ENCODE measurements at regions not wholly inside any gene's neighbourhood (a gene's known extent, or its start where the extent isn't known, plus 50 kb on each side); places are given as distances from the start of the nearest gene placed in this dataset.

DNA sequence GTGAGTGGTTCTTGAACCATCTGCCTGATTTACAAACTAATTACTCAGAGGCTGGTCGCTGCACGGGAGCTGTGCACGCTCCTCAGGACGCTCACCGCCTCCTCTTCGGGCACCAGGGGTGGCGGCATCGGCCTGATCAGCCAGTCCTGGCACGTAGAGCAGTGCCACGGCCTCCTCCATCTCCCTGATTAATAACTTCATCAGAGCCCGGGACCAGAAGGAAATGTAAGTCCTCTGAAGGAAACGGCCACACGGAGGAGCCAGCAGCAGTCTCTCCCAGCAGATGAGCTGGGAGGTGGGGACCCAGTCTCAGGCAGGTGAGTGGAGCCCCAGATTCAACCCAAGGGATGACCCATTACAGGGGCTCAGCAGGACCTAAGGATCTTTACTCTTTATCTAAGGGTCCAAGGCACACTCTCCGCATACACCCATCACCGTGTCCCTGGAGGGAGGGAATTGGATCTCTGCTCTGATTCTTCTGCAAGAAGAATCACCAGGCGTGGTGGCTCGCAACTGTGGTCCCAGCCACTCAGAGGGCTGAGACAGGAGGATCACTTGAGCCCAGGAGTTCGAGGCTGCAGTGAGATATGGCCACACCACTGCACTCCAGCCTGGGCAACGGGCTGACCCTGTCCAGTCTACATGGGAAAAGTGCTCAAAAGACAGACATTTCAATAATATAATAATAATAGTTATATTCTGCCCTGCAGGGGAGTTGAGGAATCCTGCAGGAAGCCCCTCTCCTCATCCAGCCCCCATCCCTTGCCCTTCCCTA, 366.5 kb downstream of the SEC14L1 start:
- DNase-seq: no peak

DNA sequence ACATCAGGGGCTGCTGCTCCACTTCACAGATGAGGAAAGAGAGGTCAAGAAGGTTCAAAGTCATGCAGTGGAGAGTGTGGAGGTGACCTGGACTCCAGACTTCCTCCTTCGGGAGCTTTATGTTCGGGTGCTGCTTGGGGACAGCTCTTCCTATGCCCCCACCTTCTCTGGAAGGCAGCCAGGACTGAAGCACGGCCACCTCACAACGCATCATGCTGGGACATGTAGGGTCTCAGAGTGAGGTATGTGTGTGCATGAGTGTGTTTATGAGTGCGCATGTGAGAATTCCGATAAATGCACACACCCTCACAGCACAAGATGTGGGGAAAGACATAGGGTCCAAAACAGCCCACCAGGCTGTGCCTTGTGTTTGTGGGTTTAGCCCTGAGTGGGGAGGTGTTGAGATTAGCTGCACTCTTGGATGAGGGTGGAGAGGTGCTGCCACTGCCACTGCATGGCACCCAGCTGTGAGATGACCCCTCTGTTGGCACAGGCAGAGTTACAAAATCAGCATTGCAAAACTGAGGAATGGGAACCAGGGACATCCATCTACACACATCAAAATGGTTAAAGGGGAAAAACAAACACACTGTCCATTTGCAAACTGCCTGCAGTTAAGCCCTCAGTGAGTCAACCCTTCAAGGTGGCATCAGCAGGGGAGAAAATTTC, 367.4 kb downstream of the SEC14L1 start:
- no peak for DNase-seq

DNA sequence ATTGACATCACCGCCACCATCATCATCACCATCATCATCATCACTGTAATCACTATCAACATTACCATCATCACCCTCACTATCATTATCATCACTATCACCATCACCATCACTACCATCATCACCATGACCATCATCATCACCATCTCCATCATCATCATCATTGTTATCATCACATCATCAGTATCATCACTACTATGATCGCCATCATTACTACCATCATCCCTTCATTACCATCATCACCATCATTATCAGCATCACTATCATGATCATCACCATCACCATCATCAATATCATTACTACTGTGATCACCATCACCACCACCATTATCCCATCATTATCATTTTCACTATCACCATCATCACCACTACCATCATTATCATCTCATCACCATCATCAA, 368.3 kb downstream of the SEC14L1 start:
- no peak for DNase-seq

DNA sequence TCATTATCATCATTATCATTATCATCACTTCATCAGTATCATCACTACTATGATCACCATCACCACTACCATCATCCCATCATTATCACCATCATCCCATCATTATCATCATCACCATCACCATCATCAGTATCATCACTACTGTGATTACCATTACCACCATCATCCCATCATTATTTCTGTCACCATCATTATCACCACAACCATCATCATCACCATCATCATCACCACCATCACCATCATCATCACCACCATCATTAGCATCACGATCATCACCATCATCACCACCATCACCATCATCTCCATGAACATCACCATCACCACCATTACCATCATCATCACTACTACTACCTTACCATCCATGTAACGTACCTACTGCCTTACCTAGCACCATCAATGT, 368.8 kb downstream of the SEC14L1 start:
- DNase-seq: no peak

DNA sequence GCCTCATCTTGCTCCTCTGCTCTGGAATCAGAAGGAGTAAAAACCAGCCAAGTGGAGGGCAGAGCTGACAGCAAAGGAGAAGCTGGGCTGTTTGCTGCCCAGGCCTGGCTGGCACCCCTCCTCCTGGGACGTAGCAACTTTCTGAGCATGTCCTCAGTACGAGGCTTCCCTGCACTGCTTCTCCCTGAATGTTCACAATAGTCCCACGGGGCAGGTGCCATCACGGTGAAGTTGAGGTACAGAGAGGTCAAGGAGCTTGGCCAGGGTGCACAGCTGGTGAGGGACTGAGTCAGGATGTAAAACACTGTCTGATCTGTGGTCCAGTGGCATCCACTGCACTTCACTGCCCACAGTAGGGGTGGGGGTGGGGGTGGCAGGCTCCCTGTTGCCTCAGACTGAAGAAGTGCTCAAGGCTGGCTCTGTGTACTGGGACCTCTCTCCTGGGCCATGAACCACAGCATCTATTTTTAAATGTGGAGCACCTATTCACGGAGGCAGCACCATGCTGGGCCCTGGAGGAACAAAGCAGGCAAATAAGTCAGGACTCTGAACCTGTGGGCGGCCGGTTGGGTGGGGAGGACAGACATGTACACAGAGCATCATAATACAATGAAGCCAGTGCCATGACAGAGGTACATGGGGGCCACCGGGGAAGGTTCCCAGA, 369.5 kb downstream of the SEC14L1 start:
- DNase-seq: no peak

DNA sequence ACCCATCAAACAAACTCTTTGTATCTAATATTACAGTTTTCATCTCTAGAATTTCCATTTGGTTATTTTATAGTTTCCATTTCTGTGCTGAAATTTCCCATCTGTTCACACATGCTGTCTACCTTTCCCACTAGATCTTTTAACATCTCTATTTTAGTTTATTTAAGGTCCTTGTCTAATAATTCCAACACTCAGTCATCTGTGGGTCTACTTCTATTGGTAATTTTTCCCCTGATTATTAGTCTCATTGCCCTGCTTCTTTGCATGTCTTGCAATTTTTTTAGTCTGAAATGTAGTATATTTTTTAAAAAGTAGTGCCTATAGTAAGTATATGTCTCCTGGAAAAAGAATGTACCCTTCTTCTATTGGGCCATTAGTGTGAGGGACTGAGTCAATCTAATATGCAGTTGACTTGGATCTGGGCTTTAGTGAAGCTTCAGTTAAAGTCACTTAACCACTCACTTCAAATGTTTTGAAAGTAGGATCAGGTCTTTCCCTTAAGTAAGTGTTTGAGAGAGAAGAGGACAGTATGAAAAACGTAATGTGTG, 370.8 kb downstream of the SEC14L1 start:
- DNase-seq: no peak

DNA sequence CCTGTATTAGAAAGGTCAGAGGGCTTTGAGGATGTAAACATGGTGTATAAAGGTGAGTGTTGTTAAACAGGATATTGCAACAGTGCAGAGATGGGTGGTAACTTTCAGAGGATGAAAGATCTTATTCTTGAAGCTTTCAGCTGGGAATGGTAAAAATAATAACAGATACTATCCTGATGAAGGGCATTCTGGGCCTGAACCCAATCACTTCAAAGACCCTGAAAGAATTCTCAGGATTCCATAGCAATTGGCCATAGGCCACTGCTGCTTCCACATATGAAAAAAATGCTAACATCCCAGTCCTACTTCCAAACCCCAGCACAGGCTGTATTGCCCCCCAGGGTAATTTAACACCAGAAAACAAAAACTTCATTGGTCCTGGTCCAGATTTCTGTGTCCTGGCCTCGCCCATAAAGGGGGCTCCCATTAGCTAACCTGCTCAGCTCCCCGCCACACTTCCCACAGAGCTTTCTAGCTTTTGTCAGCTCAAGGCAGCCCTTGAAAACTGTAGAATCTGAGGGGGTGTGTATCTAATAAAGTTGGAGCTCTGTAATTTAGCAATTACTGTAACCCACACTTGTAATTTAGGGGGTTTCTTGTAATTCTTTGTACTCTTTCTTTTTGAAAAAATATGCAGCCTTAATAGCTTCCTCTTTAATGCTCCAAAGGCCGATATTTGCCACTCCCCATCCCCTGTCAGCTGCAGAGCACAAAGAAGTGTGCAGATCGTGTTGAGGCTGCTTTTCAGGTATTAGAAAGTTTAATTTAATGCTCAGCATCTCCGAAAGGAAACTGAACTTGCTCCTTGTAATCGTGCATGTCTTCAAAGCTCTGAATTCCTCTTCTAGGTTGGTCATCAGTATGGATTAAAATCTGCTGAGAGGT, 371.5 kb downstream of the SEC14L1 start:
- DNase-seq: no peak

DNA sequence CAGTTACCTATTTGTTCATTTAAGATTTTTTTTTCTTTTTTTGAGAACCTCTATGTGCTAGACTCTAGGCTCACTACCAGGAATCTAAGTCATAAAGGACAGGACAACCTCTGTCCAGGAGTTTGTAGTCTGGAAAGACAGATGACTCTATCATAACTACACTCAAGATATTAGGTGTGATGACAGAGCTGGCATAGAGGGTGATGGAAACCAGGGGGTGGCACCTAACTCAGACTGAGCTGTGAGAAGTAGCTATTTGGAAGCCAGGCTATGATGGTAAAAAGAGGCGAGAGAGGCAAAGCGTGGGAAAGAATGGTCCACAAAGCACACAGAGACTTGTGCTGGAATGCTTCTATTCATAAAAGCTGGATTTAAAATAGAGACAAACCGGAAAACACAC, 372.3 kb downstream of the SEC14L1 start:
- no peak for DNase-seq

DNA sequence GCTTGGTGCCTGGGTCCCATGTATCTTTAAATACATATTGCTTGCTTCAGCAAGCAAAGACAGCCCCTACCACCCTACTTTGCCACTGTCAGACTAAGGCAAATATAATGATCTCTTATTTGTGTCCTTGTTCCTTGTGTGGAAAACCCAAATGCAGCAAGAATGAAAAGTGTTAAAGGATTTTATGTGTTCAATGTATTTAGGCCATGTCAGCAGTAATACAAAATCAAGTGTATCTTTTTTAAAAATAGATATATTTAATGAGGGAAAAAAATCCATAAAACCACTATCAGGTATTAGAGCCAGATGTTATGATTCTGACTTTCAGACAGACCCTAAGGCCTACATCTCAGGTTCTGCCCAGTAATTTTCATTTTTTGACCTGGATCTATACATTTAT, 374.5 kb downstream of the SEC14L1 start:
- no peak for DNase-seq

DNA sequence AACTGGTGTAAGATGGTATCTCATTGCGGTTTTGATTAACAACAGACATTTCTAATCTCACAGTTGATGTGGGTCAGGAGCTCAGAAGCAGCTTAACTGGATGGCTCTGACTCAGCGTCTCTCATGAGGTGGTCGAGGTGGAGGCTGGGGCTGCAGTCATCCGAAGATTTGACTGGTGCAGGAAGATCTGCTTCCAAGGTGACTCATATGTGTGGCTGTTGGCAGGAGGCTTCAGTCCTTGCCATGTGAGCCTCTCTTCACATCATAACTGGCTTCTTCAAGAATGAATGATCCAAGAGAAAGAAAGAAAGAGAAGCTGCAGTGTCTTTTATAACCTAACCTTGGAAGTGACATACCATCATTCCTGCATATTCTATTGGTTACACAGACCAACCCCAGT, 376.1 kb downstream of the SEC14L1 start:
- peak; percentile 27 for DNase-seq

DNA sequence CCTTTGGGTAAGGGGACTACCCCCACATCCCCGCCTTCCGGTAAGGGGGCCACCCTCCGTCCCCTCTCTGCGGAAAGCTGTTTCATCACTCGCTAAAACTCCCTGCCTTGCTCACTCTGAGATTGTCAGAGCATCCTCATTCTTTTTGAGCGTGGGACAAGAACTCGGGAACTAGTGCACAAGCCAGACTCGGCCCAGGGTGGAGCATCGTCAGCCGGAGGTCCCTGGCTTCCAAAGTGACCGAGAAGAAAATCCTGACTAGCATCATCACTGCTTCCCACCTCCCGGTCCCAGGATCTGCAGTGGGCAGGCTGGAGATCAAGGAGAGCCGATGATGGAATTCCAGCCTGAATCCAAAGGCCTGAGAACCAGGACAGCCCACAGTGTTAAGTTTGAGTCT, 380.3 kb downstream of the SEC14L1 start:
- no peak for DNase-seq

DNA sequence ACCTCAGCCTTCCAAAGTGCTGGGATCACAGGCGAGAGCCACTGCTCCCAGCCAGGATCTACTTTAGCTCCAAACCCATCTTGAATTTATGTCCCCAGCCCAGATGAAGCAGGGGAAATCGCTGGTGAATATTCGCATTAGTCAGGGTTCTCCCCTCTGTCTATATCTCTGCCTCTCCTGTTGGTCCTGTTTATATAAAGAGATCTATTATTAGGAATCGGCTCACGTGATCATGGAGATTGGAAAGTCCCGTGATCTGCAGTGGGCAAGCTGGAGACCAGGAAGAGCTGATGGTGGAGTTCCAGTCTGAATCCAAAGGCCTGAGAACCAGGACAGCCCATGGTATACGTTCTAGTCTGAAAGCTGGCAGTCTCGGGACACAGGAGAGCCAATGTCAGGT, 382.8 kb downstream of the SEC14L1 start:
- no peak for DNase-seq

DNA sequence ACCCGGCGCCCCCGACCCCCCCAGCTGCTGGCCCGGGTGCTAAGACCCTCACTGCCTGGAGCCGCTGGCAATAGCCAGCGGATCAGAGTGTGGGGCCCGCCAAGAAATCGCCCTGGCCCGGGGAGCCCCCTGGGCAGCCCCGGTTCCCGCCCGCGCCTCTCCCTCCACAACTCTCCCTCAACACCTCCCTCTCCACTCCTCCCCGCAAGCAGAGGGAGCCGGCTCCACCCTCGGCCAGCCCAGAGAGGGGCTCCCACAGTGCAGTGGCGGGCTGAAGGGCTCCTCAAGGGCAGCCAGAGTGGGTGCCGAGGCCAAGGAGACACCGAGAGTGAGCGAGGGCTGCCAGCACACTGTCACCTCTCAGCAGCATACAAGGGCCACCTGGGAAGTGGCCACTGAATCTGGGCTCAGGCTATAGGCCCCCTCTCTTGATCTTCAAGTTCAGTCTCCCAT, 385.5 kb downstream of the SEC14L1 start:
- no peak for DNase-seq

DNA sequence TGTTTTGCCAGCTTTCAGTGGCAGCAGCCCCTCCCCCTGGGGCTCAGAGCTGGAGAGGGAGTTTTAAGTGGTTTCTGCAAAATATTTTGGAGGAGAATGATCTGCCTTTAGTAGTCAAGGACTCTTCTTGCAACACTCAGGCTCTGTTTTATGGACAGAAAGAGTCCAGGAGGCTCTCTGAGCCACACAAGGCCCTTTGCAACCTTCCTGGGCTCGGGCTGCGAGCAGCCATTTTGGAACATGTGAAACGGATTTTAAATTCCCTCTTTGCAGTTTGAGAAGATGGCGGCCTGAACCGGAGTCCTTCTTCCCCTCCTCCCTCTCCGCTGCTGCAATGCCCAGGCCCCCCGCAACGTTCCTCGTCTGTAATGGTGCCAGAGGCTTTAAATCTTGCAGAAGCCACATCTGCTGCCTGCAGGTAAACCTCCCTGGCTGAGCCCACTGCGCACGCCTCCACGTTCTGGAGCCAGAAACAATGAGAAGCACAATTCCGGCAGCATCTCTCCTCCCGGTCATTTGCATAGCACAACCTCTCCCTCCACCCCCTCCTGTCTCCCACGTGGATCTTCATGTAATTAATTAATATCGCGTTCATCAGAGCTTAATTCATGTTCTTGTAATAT, 386.1 kb downstream of the SEC14L1 start:
- DNase-seq: no peak

DNA sequence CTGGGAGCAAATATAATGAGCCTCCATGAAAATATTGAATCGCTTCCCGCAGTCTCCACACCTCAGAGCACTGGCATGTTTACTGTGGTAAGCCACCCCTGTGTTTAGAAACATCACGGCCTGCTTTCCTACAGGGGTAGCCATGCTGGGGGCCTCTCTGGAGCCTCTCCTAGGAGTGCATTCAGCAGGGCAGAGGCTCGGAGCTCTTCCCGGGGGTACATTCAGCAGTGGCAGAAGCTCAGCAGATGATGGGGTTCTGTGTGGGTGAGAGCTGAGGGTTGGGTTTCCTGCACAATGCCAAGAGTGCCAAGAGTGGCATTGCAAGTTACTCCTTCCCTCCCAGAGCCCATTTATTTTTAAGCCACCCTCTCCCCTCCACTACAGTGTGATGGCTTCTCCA, 386.6 kb downstream of the SEC14L1 start:
- DNase-seq: no peak

DNA sequence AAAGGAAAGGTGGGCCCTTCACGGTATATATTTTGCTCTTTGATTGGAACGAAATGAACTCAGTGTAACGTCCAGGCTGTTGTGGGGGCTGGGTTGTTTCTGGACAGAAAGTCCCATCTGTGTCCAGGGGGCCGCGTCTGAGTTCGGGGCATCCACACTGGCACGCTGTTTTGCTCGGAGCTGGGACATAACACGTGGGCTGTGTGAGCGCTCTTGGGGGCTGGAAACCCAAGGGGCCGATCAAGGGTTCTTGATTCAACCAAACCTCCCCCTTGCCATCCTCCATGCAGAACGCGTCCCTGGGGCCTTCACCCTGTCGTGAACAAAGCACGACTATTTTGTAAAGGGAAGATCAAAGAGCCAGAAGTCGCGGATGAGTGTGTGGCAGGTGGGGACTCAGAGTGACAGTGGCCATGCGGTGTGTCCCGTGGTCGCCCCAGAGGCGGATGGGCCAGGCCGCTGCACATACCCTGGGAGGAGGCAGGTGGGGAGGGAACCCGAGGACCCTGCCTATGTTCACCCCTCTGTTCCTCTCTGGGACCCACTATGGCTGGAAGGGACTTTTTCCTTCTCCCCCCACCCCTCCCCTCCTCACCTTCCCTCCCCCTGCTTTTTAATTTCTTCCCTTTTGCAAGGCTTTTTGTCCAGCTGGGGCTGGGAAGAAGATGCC, 387.2 kb downstream of the SEC14L1 start:
- no peak for DNase-seq

DNA sequence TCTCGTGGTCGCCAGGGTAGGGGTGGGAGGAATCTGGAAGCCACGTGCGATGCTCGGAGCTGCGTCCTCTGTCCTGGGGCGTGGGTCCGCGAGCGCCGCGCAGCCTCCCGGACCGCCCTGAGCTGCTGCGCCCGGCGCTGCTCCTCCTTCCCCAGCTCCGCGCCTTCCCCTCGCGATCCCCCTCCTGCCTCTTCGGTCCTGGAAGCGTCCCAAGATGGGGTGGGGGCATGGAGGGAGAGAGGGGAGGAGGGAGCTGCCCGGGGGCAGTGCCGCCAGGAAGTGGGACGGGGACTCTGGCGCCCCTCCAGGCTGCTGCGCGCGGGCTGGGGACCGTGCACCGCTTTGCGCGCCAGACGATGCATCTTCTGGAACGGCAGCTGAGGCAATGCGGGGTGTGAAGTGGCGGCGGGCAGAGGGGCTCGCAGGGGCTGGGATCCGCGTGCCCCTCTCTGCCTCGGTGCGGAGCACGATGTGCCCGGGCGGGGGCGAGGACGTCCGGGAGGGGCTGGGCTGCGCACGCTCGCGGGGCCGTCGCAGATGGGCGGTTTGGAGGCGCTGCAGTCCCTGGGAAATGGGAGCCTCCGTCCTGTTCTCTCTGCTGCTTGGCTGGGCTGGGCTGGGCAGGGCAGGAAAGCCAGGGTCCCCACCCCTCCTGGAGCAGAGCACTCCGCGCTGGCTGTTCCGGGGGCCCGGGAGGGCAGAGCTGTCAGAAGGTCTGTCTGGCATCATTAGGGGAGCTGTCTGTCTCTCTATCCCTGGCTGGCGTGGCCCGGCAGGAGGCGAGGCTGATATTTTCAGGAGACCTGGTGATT, 388.0 kb downstream of the SEC14L1 start:
- peak; percentile 35 for DNase-seq

DNA sequence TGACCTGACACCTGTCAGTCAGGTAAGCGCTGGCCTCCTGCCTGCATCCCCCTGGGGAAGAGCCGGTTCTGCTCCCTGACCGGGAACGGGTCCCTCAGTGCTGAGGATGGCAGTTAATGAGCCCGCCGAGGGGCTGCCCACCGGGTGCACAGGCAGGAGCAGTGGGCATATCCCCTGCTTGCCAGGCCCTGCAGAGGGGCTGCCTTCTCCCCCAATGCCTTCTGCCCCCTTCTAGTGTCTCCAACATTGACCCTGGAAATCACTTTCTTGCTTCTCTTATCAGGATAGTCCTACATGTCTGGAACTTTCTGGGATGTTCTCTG, 388.5 kb downstream of the SEC14L1 start:
- no peak for DNase-seq

DNA sequence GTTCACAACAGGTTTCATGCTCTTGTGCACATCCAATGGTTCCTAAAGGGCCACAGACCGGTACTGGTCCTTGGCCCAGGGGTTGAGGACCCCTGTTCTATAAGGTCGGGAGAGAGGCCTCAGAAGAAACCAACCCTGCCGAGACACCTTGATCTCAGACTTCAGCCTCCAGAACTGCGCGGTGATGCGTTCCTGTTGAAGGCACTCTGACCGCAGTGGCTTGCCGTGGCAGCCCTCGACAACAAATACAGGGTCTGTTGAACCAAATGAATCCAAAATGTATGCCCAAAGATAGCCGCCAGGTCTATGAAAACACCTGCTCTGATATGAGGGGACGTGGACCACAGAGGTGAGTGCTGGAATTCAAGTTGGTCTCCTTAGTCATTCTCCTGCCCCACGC, 389.8 kb downstream of the SEC14L1 start:
- DNase-seq: no peak

DNA sequence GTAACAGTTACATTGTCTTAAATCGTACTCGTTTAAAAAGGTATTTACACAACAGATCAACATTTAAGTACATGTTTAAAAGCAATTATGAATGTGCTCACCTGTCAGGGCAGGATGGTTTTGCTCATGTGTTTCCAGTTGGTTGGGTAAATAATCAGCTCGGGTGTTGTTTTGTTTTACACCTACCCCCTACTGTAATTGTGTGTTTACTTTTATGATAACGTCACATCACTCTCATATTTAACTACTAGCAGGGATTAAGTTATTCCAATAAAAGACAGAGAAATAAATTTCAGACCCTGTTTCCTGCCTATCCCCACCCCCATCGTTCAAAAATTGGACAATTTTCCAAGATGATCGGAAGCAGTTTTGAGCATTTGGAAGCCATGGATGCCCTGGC, 390.2 kb downstream of the SEC14L1 start:
- DNase-seq: no peak

DNA sequence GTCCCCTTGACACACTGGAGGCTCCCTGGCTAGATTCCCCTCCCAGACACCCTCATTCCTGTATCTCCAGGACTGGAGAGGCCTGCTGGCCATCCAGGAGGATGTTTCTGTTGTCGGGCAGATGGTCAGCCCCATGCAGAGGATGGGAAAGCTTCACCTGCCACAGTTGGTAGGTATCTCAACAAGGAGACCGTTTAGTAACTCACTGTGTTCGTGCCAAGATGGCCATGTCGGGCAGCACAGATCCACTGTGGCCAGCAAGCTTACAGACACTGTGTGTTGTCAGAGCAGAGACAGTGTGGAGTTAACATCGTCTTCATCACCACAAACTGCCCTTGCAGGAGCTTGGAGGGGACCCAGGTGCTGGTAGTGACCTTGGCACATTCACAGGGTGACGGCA, 390.9 kb downstream of the SEC14L1 start:
- no peak for DNase-seq

Measured in stimulated activated CD4-positive, alpha-beta T cell treated with anti-CD3 and anti-CD28 coated beads, Interleukin-4, amount 100 ng/mL, for 24 hours (primary cell).